ENCODE measurements at regions not wholly inside any gene's neighbourhood (a gene's known extent, or its start where the extent isn't known, plus 50 kb on each side); places are given as distances from the start of the nearest gene placed in this dataset.

DNA sequence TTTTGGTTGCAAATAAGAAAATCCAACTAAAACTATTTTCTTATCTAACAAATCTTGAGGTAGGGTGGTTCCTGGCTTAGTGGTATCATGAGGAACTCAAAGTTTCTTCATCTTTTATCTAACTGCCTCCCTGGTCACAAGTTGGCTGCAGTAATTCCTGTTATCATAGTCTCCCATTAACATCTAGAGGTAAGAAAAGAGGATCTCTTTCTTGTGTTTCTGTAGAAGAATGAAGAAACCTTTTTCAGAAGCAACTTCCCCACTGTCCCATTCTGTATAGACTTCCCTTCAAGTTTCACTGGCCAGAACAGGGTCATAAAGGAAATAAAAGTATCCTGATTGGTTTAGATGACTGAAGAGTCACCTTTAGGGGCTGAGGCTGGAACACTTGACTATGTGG, 81.8 kb upstream of the ELL2 start:
- peaks cover 5% of the 10 kb centered on the region for H3K36me3 Mint-ChIP-seq (ENCODE audit: low read depth)
- Histone ChIP-seq H3K36me3 (ENCODE audit: control insufficient read depth, insufficient read depth, low read length) (no peaks in the 10 kb centered on the region), H3K27ac (ENCODE audit: low read depth, low read length) (no peak overlapping the region), H3K4me1 (ENCODE audit: control insufficient read depth, insufficient read depth, low read length) (peaks cover 11% of the 10 kb centered on the region), H3K9me3 (ENCODE audit: control insufficient read depth, low read length) (no peaks in the 10 kb centered on the region), H3K27me3 (ENCODE audit: control insufficient read depth, insufficient read depth, low read length, poor library complexity, severe bottlenecking) (no peaks in the 10 kb centered on the region), H3K9ac (ENCODE audit: extremely low read depth, low read length, poor library complexity, severe bottlenecking) (no peak overlapping the region), H3K4me3 (ENCODE audit: low read length) (no peak overlapping the region)
- TF ChIP-seq, protein P1, sequence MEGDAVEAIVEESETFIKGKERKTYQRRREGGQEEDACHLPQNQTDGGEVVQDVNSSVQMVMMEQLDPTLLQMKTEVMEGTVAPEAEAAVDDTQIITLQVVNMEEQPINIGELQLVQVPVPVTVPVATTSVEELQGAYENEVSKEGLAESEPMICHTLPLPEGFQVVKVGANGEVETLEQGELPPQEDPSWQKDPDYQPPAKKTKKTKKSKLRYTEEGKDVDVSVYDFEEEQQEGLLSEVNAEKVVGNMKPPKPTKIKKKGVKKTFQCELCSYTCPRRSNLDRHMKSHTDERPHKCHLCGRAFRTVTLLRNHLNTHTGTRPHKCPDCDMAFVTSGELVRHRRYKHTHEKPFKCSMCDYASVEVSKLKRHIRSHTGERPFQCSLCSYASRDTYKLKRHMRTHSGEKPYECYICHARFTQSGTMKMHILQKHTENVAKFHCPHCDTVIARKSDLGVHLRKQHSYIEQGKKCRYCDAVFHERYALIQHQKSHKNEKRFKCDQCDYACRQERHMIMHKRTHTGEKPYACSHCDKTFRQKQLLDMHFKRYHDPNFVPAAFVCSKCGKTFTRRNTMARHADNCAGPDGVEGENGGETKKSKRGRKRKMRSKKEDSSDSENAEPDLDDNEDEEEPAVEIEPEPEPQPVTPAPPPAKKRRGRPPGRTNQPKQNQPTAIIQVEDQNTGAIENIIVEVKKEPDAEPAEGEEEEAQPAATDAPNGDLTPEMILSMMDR (conservative IDR thresholded peaks at IDR 0.05), result no peak
- peaks cover 16% of the 10 kb centered on the region for H3K9me3 Mint-ChIP-seq
- DNase-seq, result no peak
- no peak overlapping the region for H3K4me3 Mint-ChIP-seq
- no peak overlapping the region for H3K27ac Mint-ChIP-seq
- H3K27me3 Mint-ChIP-seq (ENCODE audit: insufficient read depth), result no peaks in the 10 kb centered on the region
- peaks cover 7% of the 10 kb centered on the region for H3K4me1 Mint-ChIP-seq

DNA sequence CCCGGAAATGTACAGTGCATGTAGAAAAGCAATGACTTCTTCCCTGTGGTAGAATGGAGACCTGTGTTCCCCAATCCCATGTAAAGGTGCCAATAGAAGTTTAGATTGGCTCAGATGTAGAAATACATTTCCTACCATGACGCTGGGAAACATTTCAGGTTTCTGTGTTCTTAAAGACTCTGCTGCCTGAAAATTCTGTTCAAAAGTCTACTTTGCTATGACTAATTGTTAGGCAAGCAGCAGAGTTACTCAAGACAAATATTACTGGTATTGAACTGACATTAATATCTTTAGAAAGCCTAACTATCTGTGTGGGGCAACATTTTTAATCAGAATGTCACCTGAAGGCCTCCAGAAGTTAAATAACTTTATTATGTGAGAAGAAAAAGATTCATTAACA, 75.5 kb upstream of the ELL2 start:
- H3K4me1 Mint-ChIP-seq, result peaks cover 11% of the 10 kb centered on the region
- WGBS, 2 experiments (ENCODE audit: insufficient coverage in 1 of 2, insufficient read length in 1 of 2), result 88 to 90% methylated on average over 1 to 2 of the region's 2 CpGs
- H3K4me1 ChIP-seq (ENCODE audit: control insufficient read depth, insufficient read depth, low read length), result no peaks in the 10 kb centered on the region
- H3K27ac Mint-ChIP-seq, result no peak overlapping the region
- H3K9me3 ChIP-seq (ENCODE audit: control insufficient read depth, low read length), result peaks cover 13% of the 10 kb centered on the region
- H3K27me3 ChIP-seq (ENCODE audit: control insufficient read depth, insufficient read depth, low read length, poor library complexity, severe bottlenecking), result no peaks in the 10 kb centered on the region
- H3K27ac ChIP-seq (ENCODE audit: low read depth, low read length), result no peak overlapping the region
- no peaks in the 10 kb centered on the region for H3K27me3 Mint-ChIP-seq (ENCODE audit: insufficient read depth)
- H3K9ac ChIP-seq (ENCODE audit: extremely low read depth, low read length, poor library complexity, severe bottlenecking), result no peak overlapping the region
- H3K9me3 Mint-ChIP-seq, result peaks cover 24% of the 10 kb centered on the region
- no peak overlapping the region for H3K4me3 Mint-ChIP-seq
- DNase-seq, result no peak
- H3K36me3 Mint-ChIP-seq (ENCODE audit: low read depth), result peaks cover 5% of the 10 kb centered on the region
- no peaks in the 10 kb centered on the region for H3K36me3 ChIP-seq (ENCODE audit: control insufficient read depth, insufficient read depth, low read length)
- H3K4me3 ChIP-seq (ENCODE audit: low read length), result no peak overlapping the region
- TF ChIP-seq, protein P1 (conservative IDR thresholded peaks at IDR 0.05), result no peak

DNA sequence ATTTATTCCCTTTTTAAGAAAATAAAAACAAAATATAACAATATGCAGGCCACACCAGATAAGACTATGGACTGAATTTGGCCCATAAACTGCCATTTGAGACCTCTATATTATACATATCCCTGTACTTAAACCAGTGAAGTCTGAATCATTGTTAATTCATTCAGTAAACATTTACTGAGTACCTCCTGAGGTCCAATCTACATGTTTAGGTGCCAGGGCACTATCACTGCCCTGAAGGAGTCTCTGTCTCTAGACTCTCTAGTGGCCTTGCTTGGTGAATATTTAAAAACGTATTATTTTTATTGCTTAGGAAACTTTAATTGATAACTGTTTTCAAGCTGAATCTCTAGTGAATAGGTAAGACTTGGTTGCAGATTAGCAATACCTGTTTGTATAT, 74.7 kb upstream of the ELL2 start:
- no peaks in the 10 kb centered on the region for H3K36me3 ChIP-seq (ENCODE audit: control insufficient read depth, insufficient read depth, low read length)
- no peak for DNase-seq
- TF ChIP-seq, protein P1 (conservative IDR thresholded peaks at IDR 0.05), result no peak
- peaks cover 13% of the 10 kb centered on the region for H3K9me3 ChIP-seq (ENCODE audit: control insufficient read depth, low read length)
- Mint-ChIP-seq H3K9me3 (peaks cover 24% of the 10 kb centered on the region), H3K27ac (no peak overlapping the region), H3K36me3 (ENCODE audit: low read depth) (peaks cover 5% of the 10 kb centered on the region), H3K27me3 (ENCODE audit: insufficient read depth) (no peaks in the 10 kb centered on the region), H3K4me1 (peaks cover 11% of the 10 kb centered on the region), H3K4me3 (no peak overlapping the region)
- H3K4me3 ChIP-seq (ENCODE audit: low read length), result no peak overlapping the region
- H3K9ac ChIP-seq (ENCODE audit: extremely low read depth, low read length, poor library complexity, severe bottlenecking), result no peak overlapping the region
- 86% methylated on average over 1 of the region's 1 CpG; no CpG with 5 or more reads in 1 of the 2 experiments for whole genome bisulfite sequencing, 2 experiments (ENCODE audit: insufficient coverage in 1 of 2, insufficient read length in 1 of 2)
- no peaks in the 10 kb centered on the region for H3K4me1 ChIP-seq (ENCODE audit: control insufficient read depth, insufficient read depth, low read length)
- H3K27ac ChIP-seq (ENCODE audit: low read depth, low read length), result no peak overlapping the region
- H3K27me3 ChIP-seq (ENCODE audit: control insufficient read depth, insufficient read depth, low read length, poor library complexity, severe bottlenecking), result no peaks in the 10 kb centered on the region
